IPS-NIHi7 (cell line): ENCODE measurements at regions not wholly inside any gene's neighbourhood (a gene's known extent, or its start where the extent isn't known, plus 50 kb on each side); places are given as distances from the start of the nearest gene placed in this dataset.

Experiments
- DNase-seq: peaks from one replicate; pipeline ENCODE4 v3.0.0; 2012; ENCODE audit warnings: mixed read lengths; ENCODE audit errors: extremely low spot score

- DNase-seq = no peak
Observed at GRCh38 chr4:181536811-181537434, 706.3 kb upstream of the TENM3 start.

GRCh38 chr4:181538431-181538830 lies 704.8 kb upstream of the TENM3 start:
- DNase-seq = no peak

GRCh38 chr4:181541396-181541795 lies 701.8 kb upstream of the TENM3 start:
- DNase-seq = no peak

- DNase-seq = no peak
Observed at GRCh38 chr4:181548873-181549575, 694.2 kb upstream of the TENM3 start.

- no peak for DNase-seq
Observed at GRCh38 chr4:181549576-181550188, 693.5 kb upstream of the TENM3 start.

- DNase-seq = no peak
Observed at GRCh38 chr4:181550381-181550780, 692.8 kb upstream of the TENM3 start.

GRCh38 chr4:181559637-181560036 lies 683.6 kb upstream of the TENM3 start:
- DNase-seq = no peak

GRCh38 chr4:181562399-181562798 lies 680.8 kb upstream of the TENM3 start:
- no peak for DNase-seq

- no peak for DNase-seq
Observed at GRCh38 chr4:181564625-181565024, 678.6 kb upstream of the TENM3 start.

GRCh38 chr4:181566490-181566889 lies 676.7 kb upstream of the TENM3 start:
- DNase-seq = no peak

- DNase-seq = peak; percentile 60
Observed at GRCh38 chr4:181569553-181569952, 673.6 kb upstream of the TENM3 start.

GRCh38 chr4:181578911-181579310 lies 664.3 kb upstream of the TENM3 start:
- no peak for DNase-seq

GRCh38 chr4:181579486-181579885 lies 663.7 kb upstream of the TENM3 start:
- no peak for DNase-seq

GRCh38 chr4:181581983-181582382 lies 661.2 kb upstream of the TENM3 start:
- no peak for DNase-seq

GRCh38 chr4:181582595-181582994 lies 660.6 kb upstream of the TENM3 start:
- DNase-seq = peak; percentile 30

GRCh38 chr4:181588733-181589302 lies 654.4 kb upstream of the TENM3 start:
- no peak for DNase-seq

GRCh38 chr4:181592221-181592745 lies 650.9 kb upstream of the TENM3 start:
- DNase-seq = no peak

- no peak for DNase-seq
Observed at GRCh38 chr4:181593703-181594102, 649.5 kb upstream of the TENM3 start.

- DNase-seq = no peak
Observed at GRCh38 chr4:181594188-181594587, 649.0 kb upstream of the TENM3 start.

- DNase-seq = no peak
Observed at GRCh38 chr4:181595716-181596115, 647.5 kb upstream of the TENM3 start.

GRCh38 chr4:181597766-181598165 lies 645.4 kb upstream of the TENM3 start:
- no peak for DNase-seq

- DNase-seq = no peak
Observed at GRCh38 chr4:181599134-181599533, 644.1 kb upstream of the TENM3 start.

GRCh38 chr4:181601103-181601502 lies 642.1 kb upstream of the TENM3 start:
- DNase-seq = no peak
